B cell (primary cell): ENCODE measurements at regions not wholly inside any gene's neighbourhood (a gene's known extent, or its start where the extent isn't known, plus 50 kb on each side); places are given as distances from the start of the nearest gene placed in this dataset.

Source experiments
- CTCF ChIP-seq: fragments of 200-600 bp; IDR thresholded peaks from one replicate; pipeline ENCODE4 v1.8.0; 2022; ENCODE audit warnings: antibody characterized with exemption, mild to moderate bottlenecking
- EZH2 ChIP-seq: IDR thresholded peaks from 2 replicates; pipeline ENCODE4 v1.6.1; 2012; ENCODE audit warnings: borderline replicate concordance, low read depth, mild to moderate bottlenecking, moderate library complexity, low read length; ENCODE audit not compliant: insufficient read depth, poor library complexity, severe bottlenecking

- TF ChIP-seq CTCF (no peak), EZH2 (no peak)
These were observed 1002.9 kb downstream of the AGBL1 start for GRCh38 chr15:87082581-87082980.
